OCI-LY7 (cell line): ENCODE measurements at regions not wholly inside any gene's neighbourhood (a gene's known extent, or its start where the extent isn't known, plus 50 kb on each side); places are given as distances from the start of the nearest gene placed in this dataset.

Source experiments
- BruUV-seq: library from RNA; stranded (reverse); fragments of 400-500 nt; replicated peaks from 2 replicates; lab custom pipeline; 2021; lab: Mats Ljungman, UMichigan
- CTCF ChIA-PET: fragments of 300-600 bp; sonication (Branson Sonifier 250); formaldehyde crosslinking; loops from one replicate; lab custom pipeline; 2022; ENCODE audit warnings: antibody characterized with exemption; ENCODE audit not compliant: unreplicated experiment; lab: Charles Lee
- POLR2A ChIA-PET: fragments of 300-600 bp; sonication (Branson Sonifier 250); formaldehyde crosslinking; loops from one replicate; lab custom pipeline; 2022; ENCODE audit warnings: antibody characterized with exemption; lab: Charles Lee
- DNase-seq: peaks from one replicate; pipeline ENCODE4 v3.0.0-alpha.2; 2015; ENCODE audit warnings: low spot score
- H2AFZ ChIP-seq: fragments of 200-600 bp; sonication (generic), shearing (Covaris generic); 2 replicates; pipeline ENCODE4 v1.6.1; 2014; ENCODE audit warnings: mild to moderate bottlenecking, antibody characterized with exemption, low read length, moderate library complexity
- H3K27ac ChIP-seq: fragments of 200-600 bp; sonication (generic); 2 replicates; pipeline ENCODE4 v1.5.1; 2014; ENCODE audit warnings: mixed run types, low read depth, mild to moderate bottlenecking, moderate library complexity, low read length, inconsistent platforms; ENCODE audit not compliant: poor library complexity, severe bottlenecking
- H3K36me3 ChIP-seq: fragments of 200-600 bp; sonication (generic); 2 replicates; pipeline ENCODE4 v1.6.1; 2014; ENCODE audit warnings: mild to moderate bottlenecking, antibody characterized with exemption, low read length, moderate library complexity, mixed read lengths; ENCODE audit not compliant: insufficient read depth
- H3K4me1 ChIP-seq: fragments of 200-600 bp; sonication (generic); 2 replicates; pipeline ENCODE4 v1.5.1; 2014; ENCODE audit warnings: mild to moderate bottlenecking, low read length; ENCODE audit not compliant: insufficient read depth, poor library complexity, severe bottlenecking
- H3K4me2 ChIP-seq: fragments of 200-600 bp; sonication (generic); 2 replicates; pipeline ENCODE4 v1.6.1; 2014; ENCODE audit warnings: mild to moderate bottlenecking, low read length
- H3K4me3 ChIP-seq: fragments of 200-600 bp; sonication (generic); 2 replicates; pipeline ENCODE4 v1.5.1; 2014; ENCODE audit warnings: mild to moderate bottlenecking, low read depth, low read length; ENCODE audit not compliant: poor library complexity, severe bottlenecking
- H3K79me2 ChIP-seq: fragments of 200-600 bp; sonication (generic); 2 replicates; pipeline ENCODE4 v1.6.1; 2016; ENCODE audit warnings: low read depth, mild to moderate bottlenecking, low read length, moderate library complexity, mixed read lengths; ENCODE audit not compliant: insufficient read depth
- H3K9me2 ChIP-seq: fragments of 200-600 bp; sonication (generic); 2 replicates; pipeline ENCODE4 v1.6.1; 2016; ENCODE audit warnings: mild to moderate bottlenecking, low read length, mixed read lengths; ENCODE audit not compliant: insufficient read depth
- H3K9me3 ChIP-seq: fragments of 200-600 bp; sonication (generic); 2 replicates; pipeline ENCODE4 v1.6.1; 2014; ENCODE audit warnings: mild to moderate bottlenecking, mixed run types, low read length, mixed read lengths
- H4K20me1 ChIP-seq: fragments of 200-600 bp; sonication (generic); 2 replicates; pipeline ENCODE4 v1.6.1; 2014; ENCODE audit warnings: mild to moderate bottlenecking, antibody characterized with exemption, low read length, moderate library complexity, mixed read lengths; ENCODE audit not compliant: insufficient read depth
- EZH2phosphoT487 ChIP-seq: fragments of 200-600 bp; sonication (generic); IDR thresholded peaks from 2 replicates; pipeline ENCODE4 v1.6.1; 2018; ENCODE audit warnings: low read depth, borderline replicate concordance, mild to moderate bottlenecking, mixed run types, antibody characterized with exemption, low read length, moderate library complexity, mixed read lengths
- intact Hi-C: fragments of 100-400 bp; cut with micrococcal nuclease; formaldehyde crosslinking; loops from one replicate; pipeline ENCODE4 v1.10.0; 2022; ENCODE audit not compliant: unreplicated experiment
- TF ChIP-seq, protein P1 (sequence below): fragments of 200-600 bp; sonication (generic); conservative IDR thresholded peaks from 2 replicates; pipeline ENCODE4 v1.5.1; 2014; ENCODE audit warnings: mild to moderate bottlenecking, antibody characterized with exemption, low read length, moderate library complexity, mixed read lengths

DNA sequence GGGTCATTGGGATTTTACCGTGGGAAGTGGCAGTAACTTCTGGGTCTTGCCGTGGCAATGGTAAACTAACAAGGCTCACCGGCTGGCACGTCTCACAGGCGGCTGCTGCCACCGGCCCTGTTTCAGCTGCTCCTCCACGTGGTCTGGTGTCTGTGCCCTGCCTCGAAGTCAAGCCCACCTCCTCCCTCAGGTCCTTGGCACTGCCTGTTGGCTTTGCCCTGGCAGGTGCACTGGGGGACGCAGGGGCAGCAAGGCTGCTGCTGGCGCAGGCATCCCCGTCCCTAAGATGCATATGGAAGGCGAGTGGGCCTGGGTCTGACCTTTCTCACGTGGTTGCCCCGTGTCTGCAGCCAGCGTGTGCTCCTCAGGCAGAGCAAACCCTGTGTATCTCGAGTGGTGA, 783.6 kb downstream of the BRD1 start:
- H3K4me2 ChIP-seq: no peak overlapping the region
- no peaks in the 10 kb centered on the region for H3K4me1 ChIP-seq
- DNase-seq: no peak
- H3K4me3 ChIP-seq: no peak overlapping the region
- no peaks in the 10 kb centered on the region for H3K9me2 ChIP-seq
- BruUV-seq: no TSS peak
- POLR2A ChIA-PET: no interaction called here
- H3K79me2 ChIP-seq: no peaks in the 10 kb centered on the region
- no peak overlapping the region for H2AFZ ChIP-seq
- H3K9me3 ChIP-seq: no peaks in the 10 kb centered on the region
- CTCF ChIA-PET: no interaction called here
- intact Hi-C loops: no loop called here
- TF ChIP-seq EZH2phosphoT487: no peak
- TF ChIP-seq, protein P1, sequence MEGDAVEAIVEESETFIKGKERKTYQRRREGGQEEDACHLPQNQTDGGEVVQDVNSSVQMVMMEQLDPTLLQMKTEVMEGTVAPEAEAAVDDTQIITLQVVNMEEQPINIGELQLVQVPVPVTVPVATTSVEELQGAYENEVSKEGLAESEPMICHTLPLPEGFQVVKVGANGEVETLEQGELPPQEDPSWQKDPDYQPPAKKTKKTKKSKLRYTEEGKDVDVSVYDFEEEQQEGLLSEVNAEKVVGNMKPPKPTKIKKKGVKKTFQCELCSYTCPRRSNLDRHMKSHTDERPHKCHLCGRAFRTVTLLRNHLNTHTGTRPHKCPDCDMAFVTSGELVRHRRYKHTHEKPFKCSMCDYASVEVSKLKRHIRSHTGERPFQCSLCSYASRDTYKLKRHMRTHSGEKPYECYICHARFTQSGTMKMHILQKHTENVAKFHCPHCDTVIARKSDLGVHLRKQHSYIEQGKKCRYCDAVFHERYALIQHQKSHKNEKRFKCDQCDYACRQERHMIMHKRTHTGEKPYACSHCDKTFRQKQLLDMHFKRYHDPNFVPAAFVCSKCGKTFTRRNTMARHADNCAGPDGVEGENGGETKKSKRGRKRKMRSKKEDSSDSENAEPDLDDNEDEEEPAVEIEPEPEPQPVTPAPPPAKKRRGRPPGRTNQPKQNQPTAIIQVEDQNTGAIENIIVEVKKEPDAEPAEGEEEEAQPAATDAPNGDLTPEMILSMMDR: no peak
- H3K36me3 ChIP-seq: no peaks in the 10 kb centered on the region
- no peaks in the 10 kb centered on the region for H4K20me1 ChIP-seq
- H3K27ac ChIP-seq: no peak overlapping the region

DNA sequence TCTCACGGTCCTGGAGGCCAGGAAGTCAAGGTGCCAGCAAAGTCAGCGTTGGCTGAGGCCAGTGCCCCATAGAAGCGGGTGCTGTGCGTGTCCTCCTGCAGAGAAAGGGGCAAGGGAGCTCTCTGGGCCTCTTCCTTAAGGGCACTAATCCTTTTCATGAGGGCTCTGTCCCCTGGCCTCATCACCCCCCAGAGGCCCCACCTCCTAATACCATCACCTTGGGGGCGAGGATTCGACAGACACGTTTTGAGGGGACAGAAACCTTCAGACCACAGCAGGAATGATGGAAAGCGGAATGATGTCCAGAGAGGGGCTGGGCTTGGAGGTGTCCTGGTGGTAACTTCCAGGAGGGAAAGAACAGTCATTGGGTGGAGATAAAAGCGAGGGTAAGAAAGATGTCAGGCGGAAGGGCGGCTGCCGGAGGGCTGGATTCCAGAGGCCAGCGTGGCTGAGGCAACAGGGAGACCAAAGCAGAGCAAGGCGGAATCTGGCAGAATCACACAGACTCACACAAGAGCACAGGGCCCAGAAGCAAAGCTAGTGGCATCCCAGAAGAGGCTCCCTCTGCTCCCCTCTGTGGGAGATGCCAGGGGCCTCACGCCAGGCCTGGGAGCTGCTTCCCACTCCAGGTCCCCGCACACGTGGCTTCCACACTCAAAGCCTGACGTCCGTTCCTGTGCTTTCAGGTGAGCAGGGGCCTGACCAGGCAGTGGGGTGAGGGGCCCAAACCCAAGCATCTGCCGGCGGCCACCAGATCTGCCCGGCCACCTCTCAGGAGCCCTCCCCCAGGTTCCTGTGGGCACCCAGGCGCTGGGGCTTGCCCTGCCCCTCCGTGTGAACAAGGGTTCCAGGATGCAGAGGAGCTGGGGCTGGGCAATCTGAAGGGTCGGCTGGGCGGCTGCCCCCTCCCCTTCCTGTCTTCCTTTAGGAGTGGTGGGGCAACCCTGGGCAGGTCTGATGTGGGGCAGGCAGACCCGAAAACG, 784.5 kb downstream of the BRD1 start:
- intact Hi-C loops: no loop called here
- no TSS peak for BruUV-seq
- DNase-seq: no peak
- Histone ChIP-seq H3K4me2 (no peak overlapping the region), H4K20me1 (no peaks in the 10 kb centered on the region), H2AFZ (no peak overlapping the region), H3K4me3 (no peak overlapping the region), H3K27ac (no peak overlapping the region), H3K9me2 (no peaks in the 10 kb centered on the region), H3K79me2 (no peaks in the 10 kb centered on the region), H3K4me1 (no peaks in the 10 kb centered on the region), H3K36me3 (no peaks in the 10 kb centered on the region), H3K9me3 (no peaks in the 10 kb centered on the region)
- ChIA-PET CTCF (no interaction called here), POLR2A (no interaction called here)
- no peak for TF ChIP-seq EZH2phosphoT487
- TF ChIP-seq, protein P1: no peak

DNA sequence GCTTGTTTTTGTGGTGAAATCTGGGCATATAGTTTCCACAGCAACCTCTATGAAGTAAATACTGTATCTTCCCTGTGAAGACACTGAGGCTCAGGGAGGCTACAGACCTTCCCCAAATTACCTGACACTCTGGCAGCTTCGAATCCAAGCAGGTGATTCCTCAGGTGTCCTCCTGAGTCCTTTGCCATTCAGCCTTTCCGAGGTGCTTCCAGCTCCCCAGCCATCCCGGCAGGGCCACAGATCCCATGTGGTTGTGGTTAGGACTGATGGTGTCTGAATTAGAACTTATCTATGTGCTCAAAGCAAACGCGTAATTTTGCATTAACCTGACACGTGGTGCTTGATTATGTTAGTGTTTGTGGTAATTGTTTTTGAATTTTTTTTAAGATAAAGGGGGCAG, 785.6 kb downstream of the BRD1 start:
- intact Hi-C loops: no loop called here
- H3K9me3 ChIP-seq: no peaks in the 10 kb centered on the region
- no peaks in the 10 kb centered on the region for H3K4me1 ChIP-seq
- H3K27ac ChIP-seq: no peak overlapping the region
- TF ChIP-seq, protein P1: no peak
- no peak for TF ChIP-seq EZH2phosphoT487
- H4K20me1 ChIP-seq: no peaks in the 10 kb centered on the region
- no peak overlapping the region for H3K4me2 ChIP-seq
- CTCF ChIA-PET: no interaction called here
- no peak for DNase-seq
- no peak overlapping the region for H2AFZ ChIP-seq
- H3K4me3 ChIP-seq: no peak overlapping the region
- H3K9me2 ChIP-seq: no peaks in the 10 kb centered on the region
- POLR2A ChIA-PET: no interaction called here
- BruUV-seq: no TSS peak
- no peaks in the 10 kb centered on the region for H3K79me2 ChIP-seq
- H3K36me3 ChIP-seq: no peaks in the 10 kb centered on the region
